HG03280 (cell line): ENCODE measurements at regions not wholly inside any gene's neighbourhood (a gene's known extent, or its start where the extent isn't known, plus 50 kb on each side); places are given as distances from the start of the nearest gene placed in this dataset.

Source experiments
- ATAC-seq: cut with Tn5 transposase; IDR thresholded peaks from one replicate; pipeline ENCODE4 v1.9.1; 2021; ENCODE audit warnings: mild to moderate bottlenecking, moderate library complexity; ENCODE audit not compliant: unreplicated experiment

DNA sequence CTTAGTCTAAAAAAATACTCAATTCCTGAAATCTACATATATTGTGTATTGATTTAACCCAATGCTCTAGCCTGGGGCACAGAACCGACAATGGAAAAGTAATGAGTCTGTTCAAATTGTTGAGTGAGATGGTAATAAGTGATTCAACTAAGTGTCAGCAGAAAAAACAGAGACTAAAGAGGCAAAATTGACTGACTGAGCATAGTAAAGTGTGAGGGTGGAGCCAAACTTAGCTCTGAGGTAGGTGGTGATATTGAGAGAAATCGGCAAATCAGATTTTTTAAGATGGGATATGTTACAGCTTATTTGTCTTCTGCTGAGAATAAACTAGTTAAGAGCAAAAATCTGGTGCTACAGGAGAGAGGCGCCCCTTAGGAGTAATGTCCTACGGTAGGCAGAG lies 764.0 kb upstream of the LRRN3 start:
- ATAC-seq, result no peak

DNA sequence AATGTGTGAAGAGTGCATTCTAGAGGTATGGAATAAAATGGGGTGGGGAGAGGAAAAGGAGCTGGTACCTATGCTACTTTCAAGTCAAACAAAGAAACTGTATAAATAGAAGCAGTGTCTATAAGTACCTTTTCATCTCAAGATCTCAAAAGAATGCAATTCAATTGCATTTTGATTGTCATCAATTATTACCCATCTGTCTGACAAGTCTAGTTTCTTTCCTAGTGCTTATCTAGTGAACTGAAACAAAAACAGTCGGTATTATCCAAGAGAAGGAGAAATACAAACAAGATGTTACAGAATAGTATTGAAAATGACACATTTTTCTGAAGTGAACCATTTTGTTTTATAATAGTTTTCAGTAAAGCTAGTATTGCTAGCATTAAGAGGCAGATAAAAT lies 754.5 kb upstream of the LRRN3 start:
- no peak for ATAC-seq

DNA sequence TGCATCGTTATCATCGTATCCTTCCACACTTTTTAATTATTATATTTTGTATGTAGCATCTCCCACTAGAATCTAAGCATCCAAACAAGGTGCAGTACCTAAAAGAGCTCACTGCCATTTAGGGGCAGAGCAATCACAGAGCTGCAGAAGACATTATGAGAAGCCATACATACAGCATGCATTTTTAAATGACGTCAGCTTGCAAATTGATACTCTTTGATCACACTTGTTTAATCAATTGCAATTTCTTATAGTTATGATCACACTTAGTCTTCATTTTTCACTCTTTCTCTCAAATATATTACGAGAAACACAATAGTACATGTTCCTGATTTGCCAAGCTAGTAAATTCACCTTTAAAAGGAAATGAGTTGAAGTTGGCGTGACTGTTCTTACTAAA lies 753.3 kb upstream of the LRRN3 start:
- no peak for ATAC-seq

DNA sequence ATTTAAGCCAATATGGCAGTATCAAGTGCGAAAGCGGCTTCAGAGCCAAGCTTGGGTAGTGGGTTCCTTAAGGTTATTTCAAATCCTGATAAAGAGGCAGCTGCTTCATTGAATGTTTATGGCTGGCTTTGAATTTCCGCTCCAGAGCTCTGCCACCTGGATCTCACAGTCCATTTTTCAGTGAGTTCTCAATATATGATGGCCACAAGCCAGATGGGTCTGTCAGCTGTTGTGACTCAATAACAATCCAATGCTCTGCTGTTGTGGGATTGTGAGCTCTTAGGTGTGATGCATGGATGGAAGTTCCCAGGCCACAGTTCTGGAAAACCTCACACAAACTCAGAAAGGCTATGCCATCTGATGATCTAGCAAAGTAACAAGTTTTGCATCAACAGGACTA lies 743.8 kb upstream of the LRRN3 start:
- ATAC-seq, result no peak

DNA sequence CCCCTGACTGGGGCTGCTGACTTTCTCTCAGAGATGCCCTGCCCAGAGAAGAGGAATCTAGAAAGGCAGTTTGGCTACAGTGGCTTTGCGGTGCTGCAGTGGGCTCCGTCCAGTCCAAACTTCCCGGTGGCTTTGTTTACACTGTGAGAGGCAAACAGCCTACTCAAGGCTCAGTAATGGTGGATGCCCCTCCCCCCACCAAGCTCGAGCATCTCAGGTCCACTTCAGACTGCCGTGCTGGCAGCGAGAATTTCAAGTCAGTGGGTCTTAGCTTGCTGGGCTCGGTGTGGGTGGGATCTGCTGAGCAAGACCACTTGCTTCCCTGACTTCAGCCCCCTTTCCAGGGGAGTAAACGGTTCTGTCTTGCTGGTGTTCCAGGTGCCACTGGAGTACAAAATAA lies 734.5 kb upstream of the LRRN3 start:
- ATAC-seq, result no peak

DNA sequence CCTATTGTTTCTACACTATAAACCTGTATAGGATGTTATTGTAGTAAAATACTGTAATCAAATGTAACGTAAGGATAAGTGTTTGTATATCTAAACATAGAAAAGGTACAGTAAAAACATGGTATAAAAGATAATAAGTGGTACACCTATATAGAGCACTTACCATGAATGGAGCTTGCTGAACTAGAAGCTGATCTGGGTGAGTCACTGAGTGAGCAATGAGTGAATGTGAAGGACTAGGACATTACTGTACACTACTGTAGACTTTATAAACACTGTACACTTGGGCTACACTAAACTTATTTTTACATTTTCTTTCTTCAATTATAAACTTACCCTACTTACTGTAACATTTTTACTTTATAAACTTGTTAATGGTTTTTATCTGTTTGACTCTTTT lies 732.9 kb upstream of the LRRN3 start:
- ATAC-seq, result no peak

DNA sequence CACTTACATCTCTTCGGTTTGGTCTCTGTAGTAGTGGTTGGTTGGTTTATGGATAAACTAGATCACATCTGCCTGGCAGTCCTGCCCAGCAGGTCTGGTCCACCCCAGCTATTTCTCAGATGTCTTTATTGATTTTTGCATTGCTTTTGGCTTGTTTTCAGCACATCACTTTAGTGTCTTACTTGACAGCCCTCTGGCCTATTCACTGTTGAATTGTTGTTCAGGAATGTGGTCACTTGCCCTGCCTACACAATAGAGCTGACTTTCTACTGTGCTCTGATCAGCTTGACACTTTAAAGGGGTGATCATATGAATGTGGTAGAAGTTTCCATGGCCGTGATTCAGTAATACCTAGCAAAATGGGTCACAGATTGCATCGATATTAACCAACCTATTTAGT lies 719.2 kb upstream of the LRRN3 start:
- no peak for ATAC-seq

DNA sequence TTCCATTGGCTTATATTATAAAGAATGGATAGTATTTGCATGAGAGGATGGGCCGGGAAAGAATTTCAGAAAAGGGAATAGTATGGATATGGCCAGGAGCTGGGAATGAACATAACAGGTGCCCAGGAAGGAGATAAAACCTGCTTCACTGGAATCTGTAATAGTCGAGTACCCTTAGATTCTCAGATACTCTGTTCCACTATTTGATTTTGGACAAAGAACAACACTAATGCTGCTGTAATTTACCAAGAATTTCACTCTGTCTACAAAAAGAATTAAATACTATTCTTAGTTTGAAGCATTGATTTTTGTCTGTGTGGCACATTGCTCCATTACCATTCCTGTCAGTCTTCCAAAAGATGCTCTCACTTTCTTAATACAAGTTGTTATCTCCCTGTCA lies 718.2 kb upstream of the LRRN3 start:
- ATAC-seq, result no peak

DNA sequence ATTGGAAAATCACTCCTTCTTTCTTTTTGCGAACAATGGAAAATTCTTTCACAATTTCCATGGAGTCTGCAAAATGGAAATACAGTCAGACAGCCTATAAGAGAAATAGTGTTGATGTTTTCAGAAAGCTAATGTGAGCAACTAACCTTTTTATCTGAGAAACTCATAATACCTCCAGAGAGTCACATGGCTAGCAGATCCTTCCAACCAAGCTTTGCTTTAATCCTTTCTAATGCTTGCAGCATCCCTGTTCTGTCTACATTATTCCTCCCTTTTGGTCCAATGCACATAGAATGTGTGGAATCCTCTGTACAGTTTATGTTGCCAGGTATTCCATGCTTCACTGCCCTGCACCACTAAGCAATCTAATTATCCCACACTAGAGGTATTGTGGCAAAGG lies 717.5 kb upstream of the LRRN3 start:
- ATAC-seq, result no peak

DNA sequence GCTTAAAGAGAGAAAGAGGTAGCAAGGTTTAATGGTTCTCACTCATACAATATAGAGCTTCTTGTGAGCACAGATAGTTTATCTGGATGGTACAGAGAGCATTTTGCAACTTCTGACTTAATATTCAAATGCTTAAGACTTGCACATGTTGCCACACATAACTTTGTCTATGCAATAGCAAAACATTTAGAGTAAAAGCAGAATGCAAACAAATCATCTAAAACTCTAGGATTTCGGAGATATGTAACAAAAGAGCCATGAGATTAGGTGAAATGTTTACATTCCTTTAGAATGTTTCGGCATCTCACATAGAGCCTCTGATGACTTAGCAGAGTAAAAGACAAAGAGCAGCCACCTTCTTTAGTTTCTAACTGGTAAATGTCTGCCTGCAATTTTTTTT lies 717.1 kb upstream of the LRRN3 start:
- ATAC-seq, result no peak

DNA sequence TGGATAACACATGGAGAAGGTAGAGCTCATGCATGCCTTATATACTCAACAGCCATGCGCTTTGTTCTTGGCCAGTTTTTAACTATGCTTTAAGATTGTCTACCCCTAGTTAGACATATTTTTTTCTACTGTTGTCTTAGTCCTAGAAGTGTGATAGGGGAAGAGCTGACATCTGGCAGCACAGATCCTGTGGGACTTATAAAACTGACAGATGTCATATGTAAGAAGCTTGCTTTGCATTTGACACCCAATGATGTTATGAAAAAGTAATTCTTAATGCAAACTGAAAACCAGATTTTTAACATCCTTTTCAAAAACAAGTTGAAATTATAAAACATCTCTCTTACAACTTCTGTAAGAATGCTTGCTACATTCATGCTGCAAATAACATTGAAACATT lies 715.9 kb upstream of the LRRN3 start:
- ATAC-seq, result no peak

DNA sequence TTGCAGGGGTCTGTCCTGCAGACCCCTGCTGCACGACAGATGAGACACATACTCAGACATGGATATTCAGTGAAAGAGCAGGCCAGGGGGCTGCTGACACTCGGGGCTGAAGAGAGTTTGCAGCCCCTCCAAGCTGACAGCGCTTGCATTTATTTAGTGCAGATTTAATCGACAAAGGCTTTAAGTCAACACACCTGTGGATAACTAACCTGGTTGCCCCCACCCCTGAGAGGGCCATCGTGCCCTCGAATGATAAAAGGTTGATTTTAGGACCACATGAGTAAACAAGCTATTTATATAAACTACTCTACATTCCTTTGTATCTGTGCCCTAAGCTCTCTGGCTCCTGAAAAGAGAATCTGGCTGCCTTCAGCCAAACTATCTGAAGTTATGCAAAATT lies 708.2 kb upstream of the LRRN3 start:
- no peak for ATAC-seq

DNA sequence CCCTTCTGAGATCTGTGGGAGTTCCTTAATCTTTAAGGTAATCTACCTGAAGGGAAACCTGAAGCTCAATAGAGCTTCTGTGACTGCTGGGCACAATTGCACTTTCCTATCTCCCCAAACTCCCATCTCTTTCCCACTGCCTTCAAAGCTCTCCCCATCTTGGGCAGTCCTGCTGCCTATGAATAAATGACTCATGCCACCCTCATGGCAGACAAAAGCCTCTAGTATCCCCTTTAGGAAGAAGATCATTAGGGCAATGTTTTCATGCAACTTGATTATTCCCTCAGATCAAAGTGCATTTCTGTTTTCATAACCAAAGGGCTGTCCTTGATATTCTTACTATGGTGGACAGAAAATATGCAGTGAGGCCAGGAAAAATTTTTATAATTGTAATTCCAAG lies 704.9 kb upstream of the LRRN3 start:
- ATAC-seq, result no peak

DNA sequence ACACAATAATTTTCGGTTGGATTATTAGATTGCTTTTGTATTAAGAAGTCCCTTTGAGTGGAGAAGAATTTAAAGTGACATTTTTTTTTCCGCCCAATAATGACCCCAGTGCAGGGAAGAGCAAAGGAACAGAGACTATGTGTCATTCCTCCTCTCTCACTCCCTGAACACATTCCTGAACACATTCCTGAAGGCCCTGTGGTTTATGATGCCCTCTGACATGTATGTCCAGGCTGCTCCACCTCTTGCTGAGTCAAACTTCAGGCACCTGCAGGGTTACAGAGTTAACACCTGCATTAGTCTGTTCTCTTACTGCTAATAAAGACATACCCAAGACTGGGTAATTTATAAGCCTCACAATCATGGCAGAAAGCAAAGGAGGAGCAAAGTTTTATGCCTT lies 704.0 kb upstream of the LRRN3 start:
- no peak for ATAC-seq

DNA sequence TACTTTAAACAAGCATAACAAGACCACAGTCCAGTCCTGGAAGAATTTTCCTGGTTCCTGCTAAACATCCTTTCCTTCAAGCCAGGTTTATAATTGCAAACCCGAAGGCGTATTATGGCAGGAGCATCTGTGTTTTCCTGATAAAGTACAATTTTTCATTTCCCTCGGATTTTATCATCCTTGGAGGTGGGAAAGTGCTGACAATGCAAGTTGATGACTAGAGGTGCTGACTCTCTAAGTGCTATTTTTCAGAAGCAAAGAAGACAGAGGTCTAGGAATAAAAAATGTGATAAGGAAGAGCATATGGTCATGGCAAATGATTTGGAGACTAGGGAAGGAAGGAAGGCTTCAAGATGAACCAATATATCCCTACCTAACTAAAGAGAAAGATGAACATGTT lies 703.2 kb upstream of the LRRN3 start:
- ATAC-seq, result no peak

DNA sequence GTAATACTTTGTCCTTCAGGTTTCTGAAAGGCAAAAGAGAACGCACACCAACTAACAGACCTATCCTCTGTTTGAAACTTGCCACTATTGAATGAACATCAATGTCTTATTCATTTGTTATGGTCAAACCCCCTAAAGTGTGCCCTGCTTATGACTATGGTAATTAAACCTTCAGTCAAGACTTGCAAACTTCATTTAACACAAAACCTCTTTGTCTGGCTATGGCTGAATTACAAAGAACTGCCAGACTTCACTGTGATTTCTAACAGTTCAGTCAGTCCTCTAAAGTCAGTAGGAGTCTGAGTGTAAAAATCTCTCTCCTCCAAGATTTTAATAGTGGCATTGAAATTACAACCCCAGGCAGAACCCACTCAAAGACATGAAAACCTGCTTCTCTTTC lies 702.5 kb upstream of the LRRN3 start:
- no peak for ATAC-seq

DNA sequence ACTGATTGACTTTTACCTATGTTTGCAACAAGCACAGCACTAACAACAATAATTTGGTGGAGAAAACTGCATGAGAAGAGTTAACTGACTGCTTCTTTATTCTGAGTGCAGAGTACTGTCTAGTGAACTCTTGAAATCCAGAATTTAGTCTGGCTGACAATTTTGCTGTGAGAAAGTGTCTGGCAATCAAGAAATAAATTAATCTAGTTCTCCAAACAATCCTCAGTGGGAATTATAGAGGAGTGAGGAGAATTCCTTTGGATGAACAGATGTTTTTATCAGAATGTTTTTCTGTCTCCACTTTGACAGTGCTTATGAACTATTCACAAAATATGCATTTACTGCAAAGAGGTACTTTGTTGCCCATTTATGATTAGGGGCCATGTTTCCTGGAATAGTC lies 694.9 kb upstream of the LRRN3 start:
- ATAC-seq, result no peak

DNA sequence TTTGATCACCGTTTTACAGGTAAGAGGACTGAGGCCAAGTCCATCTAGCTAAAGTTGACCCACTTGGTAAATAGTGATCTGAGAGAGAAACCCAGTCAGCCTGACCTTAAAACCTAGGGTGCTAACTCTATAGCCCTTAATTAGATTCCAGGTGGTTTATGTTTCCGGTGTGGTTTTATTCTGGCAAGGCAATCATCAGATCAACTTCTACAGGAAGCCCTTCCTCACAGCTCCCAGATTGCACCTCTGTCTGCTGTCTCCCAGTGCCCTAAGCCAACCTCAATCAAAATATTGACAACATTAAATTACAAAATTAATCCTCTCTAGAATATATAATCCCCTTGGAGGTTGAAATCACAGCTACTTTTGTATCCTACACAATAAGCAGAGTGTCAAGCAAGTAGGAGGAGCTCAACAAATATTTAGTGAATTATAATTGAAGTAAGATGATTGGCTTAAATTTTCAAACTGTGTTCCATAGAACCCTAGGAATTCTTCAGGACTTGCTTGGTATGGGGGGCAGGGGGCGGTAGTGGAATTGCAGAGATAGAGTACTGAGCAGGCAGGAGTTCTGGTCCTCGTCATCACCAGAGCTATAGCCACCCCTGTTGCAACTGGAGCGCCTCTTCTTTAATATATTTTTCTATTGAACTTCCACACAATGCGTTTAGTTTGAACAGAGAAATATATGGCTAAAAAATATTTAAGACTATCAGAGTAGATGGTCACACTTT lies 692.8 kb upstream of the LRRN3 start:
- no peak for ATAC-seq

DNA sequence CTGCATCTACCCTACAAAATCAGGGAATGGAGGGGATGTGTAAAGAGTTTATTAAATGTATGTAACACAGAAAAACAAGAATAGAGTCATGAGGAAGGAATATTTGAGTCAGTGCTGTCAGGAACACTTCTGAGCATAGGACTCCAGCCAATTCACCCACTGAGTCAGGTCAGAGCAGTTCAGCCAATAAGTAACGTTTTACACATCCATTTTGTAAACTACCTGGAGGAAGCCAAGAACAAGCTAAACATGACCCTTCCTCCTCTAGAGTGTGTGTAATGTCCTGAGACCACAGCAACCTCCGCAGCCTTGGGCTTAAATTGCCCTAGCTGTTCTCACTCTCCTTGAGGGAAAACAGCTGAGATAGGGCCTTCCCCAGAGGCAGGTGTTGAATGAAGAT lies 691.5 kb upstream of the LRRN3 start:
- ATAC-seq, result no peak

DNA sequence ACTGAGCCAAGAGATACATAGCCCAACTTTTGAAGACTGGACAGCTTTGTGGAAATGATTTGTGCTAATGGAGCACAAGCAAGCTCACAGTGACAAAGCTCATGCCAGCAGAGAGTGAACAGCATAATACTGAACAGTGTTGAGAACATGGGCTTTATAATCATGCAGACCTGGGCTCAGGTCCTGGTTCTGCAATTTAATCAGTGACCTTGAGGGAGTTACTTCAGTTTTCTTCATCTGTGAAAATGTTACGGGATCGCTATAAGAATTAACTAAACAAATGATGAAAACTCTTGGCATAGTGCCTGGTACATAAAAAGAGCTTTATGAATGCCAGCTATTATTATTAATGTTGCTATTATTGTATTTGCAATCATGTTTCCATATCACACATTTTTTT lies 690.5 kb upstream of the LRRN3 start:
- ATAC-seq, result no peak

DNA sequence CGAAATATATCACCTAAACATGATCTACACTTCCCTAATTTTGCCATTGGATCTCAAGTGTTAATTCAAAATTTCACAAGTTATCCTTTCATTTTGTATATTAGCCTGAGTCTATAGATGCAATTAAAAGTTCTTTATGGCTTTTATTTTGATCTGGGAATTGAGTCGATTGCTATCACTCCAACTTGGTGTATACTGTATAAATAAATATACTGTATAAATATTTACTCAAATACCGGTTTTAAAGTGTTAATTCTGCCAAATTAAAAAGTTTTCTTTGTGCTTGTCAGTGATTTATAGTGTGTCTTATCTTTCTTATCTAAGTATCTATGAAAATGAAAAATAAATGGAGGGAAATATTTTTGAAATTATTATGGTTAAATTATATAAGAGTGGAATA lies 683.7 kb upstream of the LRRN3 start:
- ATAC-seq, result no peak

DNA sequence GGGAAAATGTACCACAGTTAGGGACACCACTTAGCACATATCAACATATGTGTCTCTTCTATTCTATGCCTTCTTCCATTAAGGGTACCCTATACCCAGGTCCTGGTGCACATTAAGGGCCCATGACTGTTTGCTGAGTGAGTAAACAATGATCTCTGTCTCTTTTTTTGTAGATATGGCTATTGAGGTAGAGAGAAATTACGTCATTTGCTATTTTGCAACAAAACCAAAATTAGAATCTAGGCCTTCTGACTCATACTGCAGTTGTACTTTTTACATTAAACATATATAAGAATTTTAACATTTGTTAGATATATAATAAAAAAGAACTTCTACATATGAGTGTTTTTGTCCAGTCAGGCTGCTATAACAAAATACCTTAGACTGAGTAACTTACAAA lies 683.2 kb upstream of the LRRN3 start:
- no peak for ATAC-seq

DNA sequence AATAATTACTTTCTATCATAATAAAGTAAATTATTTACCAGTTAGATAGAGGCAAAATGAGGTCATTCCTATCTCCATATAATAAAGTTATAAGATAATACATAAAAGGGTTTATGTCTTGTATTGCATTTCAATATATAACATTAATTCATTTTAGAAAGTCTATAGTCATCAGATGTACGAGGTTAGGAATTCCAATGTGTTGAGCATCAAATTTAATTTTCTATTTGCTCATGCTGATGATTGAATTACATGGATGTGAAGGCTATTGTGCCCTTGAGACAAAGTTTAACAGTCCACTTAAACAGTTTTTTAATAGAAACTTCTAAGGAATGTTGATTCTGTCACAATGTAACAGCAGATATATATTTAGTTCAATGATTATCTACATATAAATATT lies 678.3 kb upstream of the LRRN3 start:
- no peak for ATAC-seq

DNA sequence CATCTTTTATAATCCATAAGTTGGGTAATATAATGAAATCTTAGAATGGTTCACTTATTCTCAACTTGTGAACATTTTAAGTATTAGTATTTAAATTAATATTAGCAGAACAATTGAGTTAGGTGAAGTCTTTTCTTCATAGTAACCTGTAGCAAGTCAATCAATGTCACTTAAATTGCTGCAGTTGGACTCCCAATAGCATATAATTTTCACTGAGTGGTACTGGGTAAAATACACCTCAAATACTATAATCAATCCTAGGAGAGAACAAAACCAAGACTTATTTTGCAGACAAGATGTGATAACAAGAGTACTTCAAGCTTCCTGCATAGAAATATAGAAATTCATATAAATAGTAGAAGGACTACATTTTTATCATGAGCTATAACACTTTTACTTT lies 677.9 kb upstream of the LRRN3 start:
- ATAC-seq, result no peak
